ENCODE measurements at regions not wholly inside any gene's neighbourhood (a gene's known extent, or its start where the extent isn't known, plus 50 kb on each side); places are given as distances from the start of the nearest gene placed in this dataset.

- Histone ChIP-seq H3K4me3 (no peak overlapping the region), H3K27ac (no peak overlapping the region), H3K36me3 (no peaks in the 10 kb centered on the region), H3K27me3 (no peaks in the 10 kb centered on the region), H3K9me3 (no peaks in the 10 kb centered on the region), H3K4me1 (no peaks in the 10 kb centered on the region)
- TF ChIP-seq POLR2A (IDR thresholded peaks at IDR 0.05) = no peak
- peak in 4 of 6 experiments; percentile 13 to 38 (median 36) for TF ChIP-seq CTCF (IDR thresholded peaks at IDR 0.05)
- DNase-seq = peak in 1 of 3 donors; percentile 45
Observed at GRCh38 chr6:84428300-84428907, 201.0 kb upstream of the CEP162 start.

DNA sequence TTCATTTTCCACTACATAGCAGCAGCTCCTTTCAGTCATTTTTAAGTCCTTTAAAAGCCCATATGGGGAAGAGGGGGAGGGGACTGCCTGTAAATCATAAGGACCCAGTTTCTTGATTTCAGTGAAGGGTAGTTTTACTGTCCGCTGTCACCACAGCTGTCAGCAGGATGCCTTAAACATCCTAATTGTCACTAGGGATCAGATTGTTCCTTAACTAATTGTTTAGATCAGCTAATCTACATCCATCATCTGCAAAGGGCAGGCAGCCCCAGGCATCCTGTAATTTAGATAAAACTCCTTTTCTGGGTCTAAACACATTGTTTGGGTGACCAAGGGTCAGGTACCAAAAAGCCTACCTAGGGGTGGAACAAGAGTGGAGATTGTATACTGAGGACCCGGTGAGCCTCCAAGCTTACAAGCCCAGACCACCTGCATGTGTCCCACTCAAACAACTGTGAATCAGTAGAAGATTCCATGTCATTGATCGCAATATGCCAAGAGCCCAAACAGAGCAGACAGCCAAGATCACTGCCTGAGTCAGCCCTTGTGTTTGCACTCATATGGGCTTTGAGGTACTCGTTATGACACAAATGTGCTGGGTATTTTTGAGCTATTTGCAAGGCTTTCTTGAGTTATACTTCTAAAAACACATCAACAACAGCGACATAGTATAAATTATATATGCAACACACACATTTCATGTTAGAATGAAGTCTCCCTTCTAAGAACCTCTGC, 198.7 kb upstream of the CEP162 start:
- Histone ChIP-seq H3K27me3 (no peaks in the 10 kb centered on the region), H3K27ac (no peak overlapping the region), H3K4me1 (no peaks in the 10 kb centered on the region), H3K4me3 (no peak overlapping the region), H3K9me3 (no peaks in the 10 kb centered on the region), H3K36me3 (no peaks in the 10 kb centered on the region)
- DNase-seq = no peak
- TF ChIP-seq CTCF (IDR thresholded peaks at IDR 0.05) (no peak), POLR2A (IDR thresholded peaks at IDR 0.05) (no peak)

GRCh38 chr6:84424956-84425355, 197.5 kb upstream of the CEP162 start:
- no peaks in the 10 kb centered on the region for H3K4me1 ChIP-seq
- no peaks in the 10 kb centered on the region for H3K36me3 ChIP-seq
- no peaks in the 10 kb centered on the region for H3K9me3 ChIP-seq
- TF ChIP-seq POLR2A (IDR thresholded peaks at IDR 0.05) (no peak), CTCF (IDR thresholded peaks at IDR 0.05) (no peak)
- no peak overlapping the region for H3K4me3 ChIP-seq
- DNase-seq = no peak
- H3K27ac ChIP-seq = no peak overlapping the region
- no peaks in the 10 kb centered on the region for H3K27me3 ChIP-seq

GRCh38 chr6:84422380-84422968, 195.0 kb upstream of the CEP162 start:
- no peak for DNase-seq
- Histone ChIP-seq H3K4me1 (no peaks in the 10 kb centered on the region), H3K4me3 (no peak overlapping the region), H3K36me3 (no peaks in the 10 kb centered on the region), H3K27ac (no peak overlapping the region), H3K27me3 (no peaks in the 10 kb centered on the region), H3K9me3 (no peaks in the 10 kb centered on the region)
- TF ChIP-seq POLR2A (IDR thresholded peaks at IDR 0.05) (no peak), CTCF (IDR thresholded peaks at IDR 0.05) (peak in 3 of 6 experiments; percentile 8 to 25 (median 19))

DNA sequence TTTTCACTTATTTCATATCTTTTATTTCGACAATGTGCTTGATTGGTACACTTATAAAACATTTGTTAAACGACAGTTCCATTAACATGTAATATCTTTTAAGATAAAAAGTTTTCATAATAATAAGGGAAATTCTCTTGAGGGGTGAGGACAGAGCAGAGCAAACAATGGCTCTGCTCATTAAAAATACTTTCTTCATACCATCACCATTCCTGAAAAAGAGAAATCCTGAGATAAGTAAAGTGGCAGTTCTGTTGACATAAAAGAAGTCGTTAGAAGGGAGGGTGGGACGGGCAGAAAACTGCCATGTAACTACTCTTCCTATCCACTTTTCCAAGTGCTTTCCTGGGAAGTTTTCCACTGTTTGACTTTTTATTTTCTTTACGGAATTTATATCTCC, 193.6 kb upstream of the CEP162 start:
- Histone ChIP-seq H3K9me3 (no peaks in the 10 kb centered on the region), H3K27ac (no peak overlapping the region), H3K4me3 (no peak overlapping the region), H3K4me1 (no peaks in the 10 kb centered on the region), H3K27me3 (no peaks in the 10 kb centered on the region), H3K36me3 (no peaks in the 10 kb centered on the region)
- no peak for TF ChIP-seq POLR2A (IDR thresholded peaks at IDR 0.05)
- TF ChIP-seq CTCF (IDR thresholded peaks at IDR 0.05) = no peak
- DNase-seq = no peak
